SU-DHL-6 (cell line): ENCODE measurements at regions not wholly inside any gene's neighbourhood (a gene's known extent, or its start where the extent isn't known, plus 50 kb on each side); places are given as distances from the start of the nearest gene placed in this dataset.
"Not testable (repeated sequence)": the region's sequence is repeated elsewhere in the genome, so short reads cannot be mapped to it uniquely, and the experiment has no call there.

Source experiments
- H2AFZ ChIP-seq: fragments of 200-600 bp; sonication (generic); 2 replicates; pipeline ENCODE4 v1.6.1; 2014; ENCODE audit warnings: low read depth, mild to moderate bottlenecking, moderate library complexity, mixed read lengths, antibody characterized with exemption, low read length; ENCODE audit not compliant: severe bottlenecking
- H3F3A ChIP-seq: fragments of 200-600 bp; shearing (Covaris generic); 2 replicates; pipeline ENCODE4 v1.6.0; 2016; ENCODE audit warnings: antibody characterized with exemption, mild to moderate bottlenecking; ENCODE audit not compliant: insufficient read depth
- H3K27ac ChIP-seq: fragments of 200-600 bp; sonication (generic); 2 replicates; pipeline ENCODE4 v1.5.1; 2016; ENCODE audit warnings: low read depth, mild to moderate bottlenecking, low read length, moderate library complexity, mixed read lengths
- H3K27me3 ChIP-seq: fragments of 200-600 bp; sonication (generic), shearing (Covaris generic); 2 replicates; pipeline ENCODE4 v1.6.0; 2014; ENCODE audit warnings: mild to moderate bottlenecking, low read length
- H3K36me3 ChIP-seq: fragments of 200-600 bp; sonication (generic); 2 replicates; pipeline ENCODE4 v1.6.1; 2014; ENCODE audit warnings: mild to moderate bottlenecking, low read length, mixed read lengths
- H3K4me2 ChIP-seq: fragments of 300-600, 200-600 bp; shearing (Covaris generic), sonication (generic); 2 replicates; pipeline ENCODE4 v1.6.0; 2014; ENCODE audit warnings: low read length, low read depth, mild to moderate bottlenecking; ENCODE audit not compliant: poor library complexity, severe bottlenecking
- H3K4me3 ChIP-seq: fragments of 200-600 bp; sonication (generic); 2 replicates; pipeline ENCODE4 v1.5.1; 2014; ENCODE audit warnings: antibody characterized with exemption, low read length, mild to moderate bottlenecking, mixed read lengths; ENCODE audit not compliant: insufficient read depth, poor library complexity, severe bottlenecking
- H3K79me2 ChIP-seq: fragments of 200-600 bp; sonication (generic); 2 replicates; pipeline ENCODE4 v1.6.1; 2014; ENCODE audit warnings: mild to moderate bottlenecking, low read length, moderate library complexity; ENCODE audit not compliant: insufficient read depth
- H3K9ac ChIP-seq: fragments of 200-600 bp; sonication (generic); 2 replicates; pipeline ENCODE4 v1.7.0; 2014; ENCODE audit warnings: mild to moderate bottlenecking, low read length
- H3K9me2 ChIP-seq: fragments of 200-600 bp; sonication (generic); replicated peaks from 2 replicates; pipeline ENCODE4 v1.6.1; 2014; ENCODE audit warnings: low read length; ENCODE audit not compliant: insufficient read depth
- H3K9me3 ChIP-seq: fragments of 200-600 bp; sonication (generic); 2 replicates; pipeline ENCODE4 v1.6.1; 2014; ENCODE audit warnings: low read length, mixed read lengths; ENCODE audit not compliant: insufficient read depth
- H4K20me1 ChIP-seq: fragments of 200-600 bp; sonication (generic); 2 replicates; pipeline ENCODE4 v1.6.1; 2014; ENCODE audit warnings: low read depth, mild to moderate bottlenecking, antibody characterized with exemption, low read length, moderate library complexity, mixed read lengths

GRCh38 chr9:39680694-39681401 is 325.4 kb downstream of the SPATA31A1 start:
- not testable (repeated sequence) for H4K20me1 ChIP-seq, H3K27ac ChIP-seq, H3K9ac ChIP-seq, H2AFZ ChIP-seq, H3K9me2 ChIP-seq, H3F3A ChIP-seq, H3K79me2 ChIP-seq, H3K27me3 ChIP-seq, H3K36me3 ChIP-seq, H3K4me2 ChIP-seq, H3K4me3 ChIP-seq, H3K9me3 ChIP-seq

GRCh38 chr9:39728862-39729261 is 373.4 kb downstream of the SPATA31A1 start:
- not testable (repeated sequence) for H3K4me3 ChIP-seq, H3K36me3 ChIP-seq, H3K27me3 ChIP-seq, H3K9ac ChIP-seq, H3K79me2 ChIP-seq, H3F3A ChIP-seq, H3K27ac ChIP-seq, H3K4me2 ChIP-seq, H3K9me3 ChIP-seq, H3K9me2 ChIP-seq, H2AFZ ChIP-seq, H4K20me1 ChIP-seq

DNA sequence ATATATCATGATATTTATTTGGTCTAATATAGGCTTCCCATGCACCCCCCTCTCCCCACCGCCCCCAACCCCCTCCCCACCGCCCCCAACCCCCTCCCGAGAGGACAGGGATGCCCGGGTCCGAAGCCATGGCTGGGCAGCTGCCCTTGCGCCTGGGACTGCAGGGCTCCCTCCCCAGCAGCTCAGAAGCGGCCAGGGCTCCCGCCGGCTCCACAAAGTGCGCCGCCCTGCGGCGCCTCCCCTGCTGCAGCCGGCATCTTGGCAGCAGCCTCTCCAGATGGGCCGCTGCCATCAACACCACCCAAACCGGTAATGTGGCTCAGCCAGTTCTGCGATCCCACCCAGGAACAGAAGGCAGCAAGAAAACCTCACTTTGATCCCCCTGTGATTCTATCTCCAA is 389.4 kb downstream of the SPATA31A1 start:
- H3K4me3 ChIP-seq, H3F3A ChIP-seq, H3K9me2 ChIP-seq, H3K36me3 ChIP-seq, H3K9me3 ChIP-seq, H3K4me2 ChIP-seq, H2AFZ ChIP-seq, H4K20me1 ChIP-seq, H3K79me2 ChIP-seq, H3K27me3 ChIP-seq, H3K9ac ChIP-seq, H3K27ac ChIP-seq: not testable (repeated sequence)

DNA sequence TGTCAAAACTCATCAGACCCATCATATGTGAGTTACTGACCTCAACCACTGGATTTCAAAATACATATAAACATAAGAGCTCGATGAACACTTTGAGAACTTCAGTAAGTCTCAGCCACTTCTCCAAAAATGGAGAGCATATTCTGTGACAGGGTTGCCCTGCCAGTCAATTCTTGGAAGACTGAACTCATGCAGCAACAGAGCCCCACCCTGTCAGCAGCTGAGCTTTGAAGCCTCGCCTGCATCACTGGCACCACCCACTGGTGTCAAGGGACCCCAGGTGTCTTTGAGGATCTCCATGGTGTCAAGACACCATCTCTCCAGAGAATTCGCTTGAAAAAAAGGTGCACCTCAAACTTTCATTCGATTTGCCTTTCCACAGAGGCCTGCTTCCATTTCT is 420.1 kb downstream of the SPATA31A1 start:
- not testable (repeated sequence) for H3K27ac ChIP-seq, H3K79me2 ChIP-seq, H4K20me1 ChIP-seq, H3K27me3 ChIP-seq, H3K4me3 ChIP-seq, H3K36me3 ChIP-seq, H2AFZ ChIP-seq, H3K9me3 ChIP-seq, H3K9me2 ChIP-seq, H3K9ac ChIP-seq, H3K4me2 ChIP-seq, H3F3A ChIP-seq

- H3K27ac ChIP-seq, H3K36me3 ChIP-seq, H4K20me1 ChIP-seq, H3F3A ChIP-seq, H3K9ac ChIP-seq, H2AFZ ChIP-seq, H3K79me2 ChIP-seq, H3K4me2 ChIP-seq, H3K4me3 ChIP-seq, H3K9me3 ChIP-seq, H3K27me3 ChIP-seq, H3K9me2 ChIP-seq: not testable (repeated sequence)
Observed at GRCh38 chr9:39791356-39791755, 435.9 kb downstream of the SPATA31A1 start.

DNA sequence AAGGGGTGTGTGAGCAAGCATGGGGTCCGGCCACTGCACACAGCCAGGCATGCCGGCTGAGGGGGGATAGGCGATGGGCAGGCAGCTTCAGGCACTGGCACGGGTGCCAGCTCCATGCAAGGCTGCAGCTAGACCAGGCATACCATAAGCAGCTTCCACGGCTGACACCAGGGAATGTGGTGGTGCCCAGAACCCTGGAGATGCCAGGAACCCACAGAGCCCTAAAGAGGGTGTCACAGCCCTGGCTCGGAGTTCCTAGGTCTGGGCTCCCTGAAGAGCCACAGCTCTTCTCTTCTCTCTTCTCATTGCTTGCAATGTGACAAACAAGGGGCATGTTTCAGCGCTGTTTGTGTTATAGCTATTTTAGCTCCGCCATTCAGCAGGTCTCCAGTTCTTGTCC is 442.5 kb downstream of the SPATA31A1 start:
- H3K36me3 ChIP-seq, H3K4me2 ChIP-seq, H3F3A ChIP-seq, H3K9ac ChIP-seq, H2AFZ ChIP-seq, H3K27ac ChIP-seq, H3K27me3 ChIP-seq, H4K20me1 ChIP-seq, H3K9me3 ChIP-seq, H3K9me2 ChIP-seq, H3K4me3 ChIP-seq, H3K79me2 ChIP-seq: not testable (repeated sequence)

DNA sequence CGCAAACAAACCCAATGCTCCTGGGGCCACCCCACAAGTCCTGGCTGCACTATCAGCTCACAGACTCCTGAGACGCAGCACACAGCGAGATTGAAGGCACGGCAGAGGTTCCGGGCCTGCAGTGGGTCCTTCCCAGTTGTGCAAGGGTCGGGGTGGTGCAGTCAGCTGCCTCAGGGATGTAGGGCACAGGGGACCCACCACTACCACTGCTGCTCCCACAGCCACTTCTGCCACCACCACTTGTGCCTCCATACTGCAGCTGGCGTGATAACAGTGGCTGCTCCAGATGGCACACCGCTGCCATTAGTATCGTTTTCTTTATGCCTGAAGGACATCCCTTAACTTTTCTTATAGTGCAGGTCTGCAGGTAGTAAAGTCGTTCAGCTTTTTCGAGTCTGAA is 443.8 kb downstream of the SPATA31A1 start:
- H3K27ac ChIP-seq, H2AFZ ChIP-seq, H3K9ac ChIP-seq, H3K4me2 ChIP-seq, H4K20me1 ChIP-seq, H3K79me2 ChIP-seq, H3K9me2 ChIP-seq, H3K4me3 ChIP-seq, H3K36me3 ChIP-seq, H3K27me3 ChIP-seq, H3F3A ChIP-seq, H3K9me3 ChIP-seq: not testable (repeated sequence)

- not testable (repeated sequence) for H3K9me3 ChIP-seq, H3K27ac ChIP-seq, H3K4me2 ChIP-seq, H3K9me2 ChIP-seq, H3K79me2 ChIP-seq, H3K9ac ChIP-seq, H2AFZ ChIP-seq, H3K27me3 ChIP-seq, H3F3A ChIP-seq, H4K20me1 ChIP-seq, H3K36me3 ChIP-seq, H3K4me3 ChIP-seq
Observed at GRCh38 chr9:39802561-39802960, 447.1 kb downstream of the SPATA31A1 start.
